Heart left ventricle (tissue), 13 donors: ENCODE measurements at regions not wholly inside any gene's neighbourhood (a gene's known extent, or its start where the extent isn't known, plus 50 kb on each side); places are given as distances from the start of the nearest gene placed in this dataset.

Experiments
- POLR2A ChIP-seq, 2 donors: fragments of 450-650 bp; IDR thresholded peaks; one replicate each; pipeline ENCODE4 v1.6.1; 2017; ENCODE audit warnings: antibody characterized with exemption in 2 of 2, mild to moderate bottlenecking in 2 of 2, moderate library complexity in 2 of 2
- TF ChIP-seq, protein P1 (sequence below), 12 donors: fragments of 200-600 bp; sonication (generic) in 4 of 12; IDR thresholded peaks; one replicate each; pipeline versions ENCODE4 v1.5.0 to v1.8.0; 2018 to 2022; ENCODE audit warnings: antibody characterized with exemption in 12 of 12, mild to moderate bottlenecking in 5 of 12
- donor health status: ischemic (EF 13 %, LVEDD 7.1; RV severe dilation, severe dysfunction).
- donor health status: DM: no; HTN: yes; CAD: no.
- donor health status: DM: no; HTN: no; CAD: no.
- donor health status: ischemic (EF 25% LVEDD 6.9; RV normal size, moderate dysfunction).
- donor health status: ischemic (EF 25% LVEDD 5.7; RV mildly dilated, moderate dysfunction).
- donor health status: ischemic (EF 35%, LVEDD 5.7; RV mildly dilated, moderate dysfunction).
- donor health status: nonischemic (EF 11% LVEDD 7.7; RV severe dilation, severe dysfunction).
- donor health status: DM: yes; HTN: yes; CAD: no.
- donor health status: PGD.
- donor health status: ischemic (EF 29% LVEDD 5.4; RV normal size, mild dysfunction).
- donor health status: nonischemic (EF 23%, LVEDD 6.1; RV moderate dilation, normal function).

DNA sequence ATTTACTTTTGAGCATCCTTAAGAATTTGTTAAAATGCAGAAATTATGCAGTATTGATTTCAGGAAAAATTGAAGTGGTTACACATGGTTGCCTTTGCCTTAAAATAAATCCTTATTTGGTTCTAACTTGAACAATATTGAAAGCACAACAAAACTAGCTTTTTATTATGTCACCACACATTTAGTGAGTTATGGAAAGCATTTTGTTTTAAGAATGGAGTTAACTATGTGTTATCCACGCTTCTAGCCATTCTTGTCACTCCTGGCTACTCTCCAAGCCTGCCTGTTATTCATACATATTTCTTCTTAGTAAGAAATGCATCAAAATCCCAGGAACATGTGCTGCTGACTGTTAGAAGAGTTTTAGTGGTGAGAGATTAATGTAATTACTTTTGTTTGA, 73.9 kb downstream of the FAT4 start:
- TF ChIP-seq, protein P1, sequence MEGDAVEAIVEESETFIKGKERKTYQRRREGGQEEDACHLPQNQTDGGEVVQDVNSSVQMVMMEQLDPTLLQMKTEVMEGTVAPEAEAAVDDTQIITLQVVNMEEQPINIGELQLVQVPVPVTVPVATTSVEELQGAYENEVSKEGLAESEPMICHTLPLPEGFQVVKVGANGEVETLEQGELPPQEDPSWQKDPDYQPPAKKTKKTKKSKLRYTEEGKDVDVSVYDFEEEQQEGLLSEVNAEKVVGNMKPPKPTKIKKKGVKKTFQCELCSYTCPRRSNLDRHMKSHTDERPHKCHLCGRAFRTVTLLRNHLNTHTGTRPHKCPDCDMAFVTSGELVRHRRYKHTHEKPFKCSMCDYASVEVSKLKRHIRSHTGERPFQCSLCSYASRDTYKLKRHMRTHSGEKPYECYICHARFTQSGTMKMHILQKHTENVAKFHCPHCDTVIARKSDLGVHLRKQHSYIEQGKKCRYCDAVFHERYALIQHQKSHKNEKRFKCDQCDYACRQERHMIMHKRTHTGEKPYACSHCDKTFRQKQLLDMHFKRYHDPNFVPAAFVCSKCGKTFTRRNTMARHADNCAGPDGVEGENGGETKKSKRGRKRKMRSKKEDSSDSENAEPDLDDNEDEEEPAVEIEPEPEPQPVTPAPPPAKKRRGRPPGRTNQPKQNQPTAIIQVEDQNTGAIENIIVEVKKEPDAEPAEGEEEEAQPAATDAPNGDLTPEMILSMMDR (IDR thresholded peaks at IDR 0.05): no peak
- no peak for TF ChIP-seq POLR2A (IDR thresholded peaks at IDR 0.05)
